K562 (cell line): ENCODE measurements at regions not wholly inside any gene's neighbourhood (a gene's known extent, or its start where the extent isn't known, plus 50 kb on each side); places are given as distances from the start of the nearest gene placed in this dataset.

Experiments used
- BCOR ChIP-seq: fragments of 450-650 bp; IDR thresholded peaks from 2 replicates; pipeline ENCODE4 v1.6.1; 2016
- KLF13 ChIP-seq: fragments of 450-650 bp; IDR thresholded peaks from 2 replicates; pipeline ENCODE4 v1.6.1; 2016; ENCODE audit warnings: missing genetic modification characterization, low read depth, mild to moderate bottlenecking, missing compliant biosample characterization, moderate library complexity, borderline replicate concordance
- NFE2 ChIP-seq: IDR thresholded peaks from 2 replicates; pipeline ENCODE4 v1.6.1; 2014; ENCODE audit warnings: antibody characterized with exemption, low read depth
- POLR3A ChIP-seq: IDR thresholded peaks from 2 replicates; pipeline ENCODE4 v1.6.1; 2011; ENCODE audit warnings: borderline replicate concordance, mild to moderate bottlenecking, moderate library complexity; ENCODE audit not compliant: insufficient read length, insufficient read depth; ENCODE audit errors: extremely low read depth
- THRB ChIP-seq: fragments of 450-650 bp; formaldehyde crosslinking; conservative IDR thresholded peaks from 2 replicates; pipeline ENCODE4 v1.4.0; 2022; ENCODE audit warnings: mild to moderate bottlenecking, missing genetic modification characterization
- ZNF146 ChIP-seq: IDR thresholded peaks from one replicate; pipeline ENCODE4 v1.6.1; 2018; ENCODE audit warnings: missing compliant biosample characterization; ENCODE audit not compliant: unreplicated experiment
- TF ChIP-seq, protein P1 (sequence below), 2 experiments: fragments of 450-650 bp; formaldehyde crosslinking in 1 of 2; IDR thresholded peaks; 2 replicates each; pipeline versions ENCODE4 v1.4.0 to v1.6.1; 2014 to 2020; ENCODE audit warnings: mild to moderate bottlenecking in 2 of 2, borderline replicate concordance in 1 of 2, low read depth in 1 of 2

DNA sequence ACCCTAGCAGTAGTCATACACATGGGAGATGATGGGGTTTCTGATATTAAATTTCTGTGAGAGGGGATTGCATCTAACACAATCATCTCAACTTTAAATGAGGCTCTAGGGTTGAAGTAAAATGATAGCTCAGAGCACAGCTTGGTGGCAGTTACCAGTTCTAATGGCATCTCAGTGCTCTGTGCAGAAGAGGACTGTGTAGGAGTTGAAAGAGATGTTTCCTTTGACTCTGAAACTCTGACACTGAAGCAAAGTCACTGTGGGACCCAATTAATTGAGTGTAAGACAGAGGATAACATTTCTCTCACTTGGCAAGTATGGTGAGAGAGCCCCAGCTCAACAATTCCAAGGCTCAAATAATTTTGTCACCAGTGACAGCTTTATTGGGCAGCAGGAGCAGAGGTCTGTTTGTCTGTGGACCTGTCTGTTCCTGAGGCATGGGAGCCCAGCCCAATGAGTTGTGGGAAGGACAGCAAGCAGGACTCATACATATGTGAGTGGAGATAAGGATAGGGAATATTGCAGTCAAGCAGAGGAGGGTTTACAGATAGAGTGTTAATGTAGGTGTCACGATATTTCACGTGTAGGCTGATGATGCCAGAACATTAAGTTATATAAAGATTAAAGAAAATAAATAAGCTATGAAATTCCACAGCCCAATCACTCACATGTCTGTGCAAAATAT lies 76.7 kb upstream of the NAF1 start (continued):
- TF ChIP-seq, protein P1, sequence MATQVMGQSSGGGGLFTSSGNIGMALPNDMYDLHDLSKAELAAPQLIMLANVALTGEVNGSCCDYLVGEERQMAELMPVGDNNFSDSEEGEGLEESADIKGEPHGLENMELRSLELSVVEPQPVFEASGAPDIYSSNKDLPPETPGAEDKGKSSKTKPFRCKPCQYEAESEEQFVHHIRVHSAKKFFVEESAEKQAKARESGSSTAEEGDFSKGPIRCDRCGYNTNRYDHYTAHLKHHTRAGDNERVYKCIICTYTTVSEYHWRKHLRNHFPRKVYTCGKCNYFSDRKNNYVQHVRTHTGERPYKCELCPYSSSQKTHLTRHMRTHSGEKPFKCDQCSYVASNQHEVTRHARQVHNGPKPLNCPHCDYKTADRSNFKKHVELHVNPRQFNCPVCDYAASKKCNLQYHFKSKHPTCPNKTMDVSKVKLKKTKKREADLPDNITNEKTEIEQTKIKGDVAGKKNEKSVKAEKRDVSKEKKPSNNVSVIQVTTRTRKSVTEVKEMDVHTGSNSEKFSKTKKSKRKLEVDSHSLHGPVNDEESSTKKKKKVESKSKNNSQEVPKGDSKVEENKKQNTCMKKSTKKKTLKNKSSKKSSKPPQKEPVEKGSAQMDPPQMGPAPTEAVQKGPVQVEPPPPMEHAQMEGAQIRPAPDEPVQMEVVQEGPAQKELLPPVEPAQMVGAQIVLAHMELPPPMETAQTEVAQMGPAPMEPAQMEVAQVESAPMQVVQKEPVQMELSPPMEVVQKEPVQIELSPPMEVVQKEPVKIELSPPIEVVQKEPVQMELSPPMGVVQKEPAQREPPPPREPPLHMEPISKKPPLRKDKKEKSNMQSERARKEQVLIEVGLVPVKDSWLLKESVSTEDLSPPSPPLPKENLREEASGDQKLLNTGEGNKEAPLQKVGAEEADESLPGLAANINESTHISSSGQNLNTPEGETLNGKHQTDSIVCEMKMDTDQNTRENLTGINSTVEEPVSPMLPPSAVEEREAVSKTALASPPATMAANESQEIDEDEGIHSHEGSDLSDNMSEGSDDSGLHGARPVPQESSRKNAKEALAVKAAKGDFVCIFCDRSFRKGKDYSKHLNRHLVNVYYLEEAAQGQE (IDR thresholded peaks at IDR 0.05; ENCODE audit: borderline replicate concordance): no peak
- TF ChIP-seq, protein P1 (CRISPR knock-in tag; IDR thresholded peaks at IDR 0.05; ENCODE audit: low read depth): no peak
- no peak for TF ChIP-seq THRB
- TF ChIP-seq NFE2: peak; percentile 9; the same call in 1 of the 2 replicates
- TF ChIP-seq ZNF146 (CRISPR knock-in tag): no peak
- TF ChIP-seq KLF13: no peak
- TF ChIP-seq BCOR: 0 out of 2 replicates have a peak, but pooled peaks have one; percentile 27
- no peak for TF ChIP-seq POLR3A
